GM19467 (cell line): ENCODE measurements at regions not wholly inside any gene's neighbourhood (a gene's known extent, or its start where the extent isn't known, plus 50 kb on each side); places are given as distances from the start of the nearest gene placed in this dataset.
A peak's percentile ranks its signal among the peaks of the same experiment; 100 is the strongest.
"Not testable (repeated sequence)": the region's sequence is repeated elsewhere in the genome, so short reads cannot be mapped to it uniquely, and the experiment has no call there.

Source experiments
- ATAC-seq: cut with Tn5 transposase; IDR thresholded peaks from one replicate; pipeline ENCODE4 v1.9.1; 2021; ENCODE audit warnings: mild to moderate bottlenecking, moderate library complexity; ENCODE audit not compliant: unreplicated experiment

DNA sequence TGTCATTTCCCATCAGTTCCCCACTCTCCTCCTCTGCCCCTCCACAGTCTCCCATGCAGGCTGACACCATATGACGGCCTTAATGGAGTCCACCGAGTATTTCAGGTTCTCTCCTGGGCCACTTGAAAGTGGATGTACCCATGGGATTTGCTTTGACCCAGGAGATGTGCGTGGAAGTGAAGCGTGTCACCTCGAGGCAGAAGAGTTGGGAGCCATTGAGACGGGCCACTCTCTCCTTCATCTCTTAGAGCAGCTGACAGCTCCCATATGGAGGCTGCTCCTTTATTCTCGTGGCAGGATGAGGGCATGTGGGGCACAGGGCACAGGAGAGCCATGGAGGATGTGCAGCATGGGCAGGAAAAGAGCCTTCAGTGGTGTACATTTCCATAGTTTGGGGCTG lies 144.7 kb upstream of the CRYM start:
- not testable (repeated sequence) for ATAC-seq

DNA sequence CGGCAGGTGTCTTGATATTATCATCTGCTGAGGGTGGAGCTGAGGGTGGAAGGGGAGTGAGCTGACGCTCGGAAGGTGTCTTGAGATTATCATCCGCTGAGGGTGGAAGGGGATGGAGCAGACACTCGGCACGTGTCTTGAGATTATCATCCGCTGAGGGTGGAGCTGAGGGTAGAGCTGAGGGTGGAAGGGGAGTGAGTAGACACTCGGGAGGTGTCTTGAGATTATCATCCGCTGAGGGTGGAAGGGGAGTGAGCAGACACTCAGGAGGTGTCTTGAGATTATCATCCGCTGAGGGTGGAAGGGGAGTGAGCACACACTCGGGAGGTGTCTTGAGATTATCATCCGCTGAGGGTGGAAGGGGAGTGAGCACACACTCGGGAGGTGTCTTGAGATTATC lies 126.6 kb upstream of the CRYM start:
- ATAC-seq = not testable (repeated sequence)

DNA sequence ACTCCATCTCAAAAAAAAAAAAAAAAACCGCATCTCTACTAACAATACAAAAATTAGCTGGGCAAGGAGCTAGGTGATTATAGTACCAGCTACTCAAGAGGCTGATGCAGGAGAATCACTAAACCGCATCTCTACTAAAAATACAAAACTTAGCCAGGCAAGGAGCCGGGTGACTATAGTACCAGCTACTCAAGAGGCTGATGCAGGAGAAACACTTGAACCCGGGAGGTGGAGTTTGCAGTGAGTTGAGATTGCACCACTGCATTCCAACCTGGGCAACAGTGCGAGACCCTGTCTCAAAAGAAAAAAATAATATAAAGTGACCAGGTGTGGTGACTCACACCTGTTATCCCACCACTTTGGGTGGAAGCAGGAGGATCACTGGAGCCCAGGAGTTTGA lies 119.8 kb upstream of the CRYM start:
- not testable (repeated sequence) for ATAC-seq

DNA sequence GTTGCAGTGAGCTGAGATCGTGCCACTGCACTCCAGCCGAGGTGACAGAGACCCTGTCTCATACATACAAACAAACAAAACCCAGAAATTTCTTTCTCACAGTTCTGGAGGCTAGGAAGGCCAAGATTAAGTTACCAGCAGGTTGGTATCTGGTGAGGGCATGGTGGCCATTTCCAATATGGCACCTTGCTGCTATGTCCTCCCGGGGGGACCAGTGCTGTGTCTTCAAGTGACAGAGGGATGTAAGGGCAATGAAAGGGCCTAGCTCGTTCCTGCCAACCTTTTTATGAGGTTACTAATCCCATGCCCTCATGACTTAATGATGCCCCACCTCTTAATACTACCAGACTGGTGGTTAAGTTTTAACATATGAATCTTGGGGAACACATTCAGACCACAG lies 118.5 kb upstream of the CRYM start:
- ATAC-seq = not testable (repeated sequence)

DNA sequence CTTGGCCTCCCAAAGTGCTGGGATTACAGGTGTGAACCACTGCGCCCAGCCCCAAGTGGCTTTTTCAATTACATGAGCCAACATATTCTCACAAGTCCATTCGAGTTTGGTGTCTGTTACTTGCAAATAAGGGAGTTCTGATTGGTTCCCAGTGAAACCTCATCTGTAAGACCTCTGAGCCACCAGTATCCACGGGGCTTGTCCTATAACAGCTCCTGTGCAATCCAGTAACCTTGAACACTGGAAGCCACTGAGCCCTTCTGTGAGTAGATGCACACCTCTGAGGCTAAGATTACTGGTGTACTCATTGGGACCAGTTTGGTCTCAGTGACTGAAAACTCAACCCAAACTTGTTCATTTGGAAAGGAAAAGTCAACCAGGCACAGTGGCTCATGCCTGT lies 112.5 kb upstream of the CRYM start:
- ATAC-seq = not testable (repeated sequence)

DNA sequence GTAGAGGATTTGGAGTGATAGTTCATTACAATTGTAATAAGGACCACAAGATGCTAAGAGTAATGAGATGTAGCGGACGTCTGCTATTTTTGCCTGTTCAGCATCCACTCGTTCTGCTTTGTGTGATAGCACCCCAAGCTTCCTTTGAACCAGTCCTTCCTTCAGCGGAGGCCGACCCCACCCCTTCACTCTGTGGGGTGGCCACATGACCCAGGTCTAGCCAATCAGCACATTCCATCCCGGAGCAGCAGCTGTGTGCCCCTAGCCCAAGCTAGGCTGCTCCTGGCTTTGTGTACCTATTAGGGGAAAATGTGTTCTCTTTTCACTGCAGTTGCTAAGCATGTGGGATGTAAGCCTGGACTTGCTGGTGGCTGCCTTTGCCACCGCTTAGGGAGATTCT lies 111.8 kb upstream of the CRYM start:
- ATAC-seq = not testable (repeated sequence)

DNA sequence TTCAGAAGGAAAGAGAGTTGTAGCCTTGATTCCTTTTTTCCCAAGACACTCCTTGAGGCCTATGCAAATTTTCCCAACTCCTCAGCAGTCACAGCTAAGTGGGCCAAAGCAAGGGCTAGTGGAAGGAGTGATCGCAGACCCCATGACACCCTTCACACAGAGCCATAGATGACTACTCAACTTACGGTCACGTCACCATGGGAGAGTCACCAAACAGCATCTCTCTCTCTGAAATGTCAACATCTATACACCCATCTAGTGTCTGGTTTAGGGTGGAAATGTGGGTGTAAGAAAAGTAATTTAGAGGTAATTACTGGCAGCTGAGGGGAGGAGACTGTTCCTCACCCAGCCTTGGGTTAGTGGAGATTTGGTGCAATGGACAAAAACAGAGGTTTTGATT lies 109.7 kb upstream of the CRYM start:
- not testable (repeated sequence) for ATAC-seq

DNA sequence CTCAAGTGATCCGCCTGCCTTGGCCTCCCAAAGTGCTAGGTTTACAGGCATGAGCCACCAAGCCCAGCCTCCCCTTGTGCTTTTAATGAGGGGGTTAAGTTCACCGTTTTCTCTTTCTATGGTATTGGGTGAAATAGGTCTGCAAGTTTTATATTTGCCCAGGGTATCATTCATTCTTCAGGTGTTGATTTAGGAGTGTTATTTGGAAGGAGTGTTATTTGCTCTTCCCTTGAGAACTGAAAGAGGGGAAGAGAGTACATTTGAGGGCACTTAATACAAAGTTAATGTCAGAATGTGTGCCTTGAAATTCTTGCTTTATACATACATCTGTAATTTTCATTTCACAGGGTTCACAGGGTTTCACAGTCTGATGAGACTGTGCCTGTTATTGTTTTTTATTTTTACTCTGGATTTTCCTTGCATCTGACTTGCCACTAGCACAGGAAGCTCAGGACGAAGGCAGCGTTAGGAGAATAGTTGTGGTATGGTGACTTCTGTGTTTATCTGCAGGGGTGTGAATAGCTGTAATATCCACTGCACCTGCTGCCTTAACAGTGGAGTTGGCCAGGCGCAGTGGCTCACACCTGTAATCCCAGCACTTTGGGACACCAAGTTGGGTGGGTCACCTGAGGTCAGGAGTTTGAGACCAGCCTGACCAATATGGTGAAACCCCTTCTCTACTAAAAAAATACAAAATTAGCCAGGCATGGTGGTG lies 108.3 kb upstream of the CRYM start:
- not testable (repeated sequence) for ATAC-seq

DNA sequence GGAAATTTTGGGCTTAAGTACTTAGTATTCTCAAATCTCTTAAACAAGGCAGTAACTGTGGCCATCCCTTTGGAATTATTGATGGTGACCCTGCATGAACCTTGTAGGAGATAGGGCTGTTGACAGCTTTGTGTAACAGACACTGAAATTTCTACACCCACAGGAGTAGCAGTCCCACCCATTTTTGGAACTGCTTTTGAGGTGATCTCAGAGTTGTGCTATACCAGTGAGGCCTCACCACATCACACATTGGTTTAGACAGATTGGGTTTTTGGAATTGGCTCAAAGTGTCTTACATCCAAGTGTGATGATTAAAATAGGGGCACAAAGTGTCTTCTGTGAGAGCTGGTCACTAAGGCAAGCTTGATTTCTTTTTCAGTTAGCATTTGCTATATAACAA lies 105.6 kb upstream of the CRYM start:
- not testable (repeated sequence) for ATAC-seq

DNA sequence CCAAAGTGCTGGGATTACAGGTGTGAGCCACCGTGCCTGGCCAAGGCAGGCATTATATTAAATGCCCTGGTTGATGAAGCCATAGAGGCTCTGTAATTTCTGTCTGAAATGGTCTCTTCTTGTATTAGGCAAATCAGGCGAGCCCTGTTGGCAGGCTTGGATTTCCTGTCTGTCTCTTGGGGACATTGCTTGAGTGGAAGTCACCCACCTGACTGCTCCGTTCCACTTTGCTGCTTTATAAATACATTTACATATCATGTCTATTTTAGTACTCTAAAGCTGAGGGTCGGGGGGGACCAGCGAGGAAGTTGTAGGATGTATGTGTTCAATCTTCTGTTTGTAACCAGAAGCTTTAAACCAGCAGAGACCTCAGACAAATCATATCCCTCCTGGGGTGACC lies 101.6 kb upstream of the CRYM start:
- ATAC-seq = peak; percentile 52

DNA sequence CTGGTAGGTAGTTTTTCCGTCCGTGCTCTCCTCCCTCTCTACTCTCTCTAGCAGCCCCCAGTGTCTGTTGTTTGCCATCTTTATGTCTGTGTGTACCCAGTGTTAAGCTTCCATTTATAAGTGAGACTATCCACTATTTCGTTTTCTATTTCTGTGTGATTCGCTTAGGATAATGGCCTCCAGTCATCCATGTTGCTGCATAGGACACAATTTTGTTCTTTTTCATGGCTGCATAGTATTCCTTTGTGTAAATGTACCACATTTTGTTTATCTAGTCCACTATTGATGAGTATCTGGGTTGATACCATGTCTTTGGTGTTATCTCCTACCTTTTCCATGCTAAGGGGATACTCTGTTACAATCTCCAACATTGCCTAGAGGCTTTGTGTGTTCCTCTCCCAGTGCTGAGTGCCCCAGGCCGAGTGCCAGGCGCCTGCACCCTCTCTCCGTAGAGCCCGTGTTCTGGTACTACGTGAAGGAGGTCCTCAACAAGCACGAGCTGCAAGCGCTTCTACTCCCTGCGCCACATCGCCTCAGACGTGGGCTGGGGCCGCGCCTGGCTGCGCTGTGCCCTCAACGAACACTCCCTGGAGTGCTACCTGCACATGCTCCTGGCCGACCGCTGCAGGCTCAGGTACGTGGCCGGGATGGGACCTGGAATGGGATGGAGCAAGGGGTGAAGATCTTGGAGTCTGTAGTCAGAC lies 98.3 kb upstream of the CRYM start:
- ATAC-seq = not testable (repeated sequence)

DNA sequence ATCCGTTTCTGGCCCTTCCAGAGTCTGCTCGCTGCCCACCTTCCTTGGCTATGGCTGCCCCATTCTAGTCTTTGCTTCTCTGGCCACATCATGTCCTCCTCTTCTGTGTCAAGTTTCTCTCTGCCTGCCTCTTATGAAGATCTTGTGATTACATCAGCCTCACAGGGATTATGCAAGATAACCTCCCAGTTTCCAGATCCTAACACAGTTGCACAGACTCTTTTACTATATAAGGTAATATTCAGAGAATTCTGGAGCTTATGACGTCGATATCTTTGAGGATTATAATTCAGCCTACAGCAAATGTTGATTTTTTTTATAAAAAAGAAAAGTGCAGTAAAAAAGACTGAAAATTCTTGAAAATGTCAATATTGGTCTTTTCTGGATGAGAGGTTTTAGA lies 97.2 kb upstream of the CRYM start:
- not testable (repeated sequence) for ATAC-seq

DNA sequence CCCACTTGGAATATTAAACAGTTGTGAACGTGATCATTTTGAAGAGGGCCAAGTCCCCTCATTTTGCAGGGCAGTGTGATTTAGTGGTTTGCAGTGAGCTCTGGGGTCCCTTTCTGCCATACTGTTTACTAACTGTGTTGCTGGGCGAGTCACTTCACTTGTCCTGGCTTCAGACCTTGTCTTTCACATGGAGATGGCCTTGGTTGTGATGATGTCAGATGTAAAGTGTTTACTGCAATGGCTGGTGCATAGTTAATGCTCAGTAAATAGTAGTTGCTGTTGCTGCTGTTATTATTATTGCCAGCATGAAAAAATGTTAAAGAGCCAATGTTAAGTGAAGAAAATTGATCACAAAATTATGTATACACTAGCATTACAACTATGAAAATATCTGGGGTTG lies 95.4 kb upstream of the CRYM start:
- ATAC-seq = not testable (repeated sequence)

DNA sequence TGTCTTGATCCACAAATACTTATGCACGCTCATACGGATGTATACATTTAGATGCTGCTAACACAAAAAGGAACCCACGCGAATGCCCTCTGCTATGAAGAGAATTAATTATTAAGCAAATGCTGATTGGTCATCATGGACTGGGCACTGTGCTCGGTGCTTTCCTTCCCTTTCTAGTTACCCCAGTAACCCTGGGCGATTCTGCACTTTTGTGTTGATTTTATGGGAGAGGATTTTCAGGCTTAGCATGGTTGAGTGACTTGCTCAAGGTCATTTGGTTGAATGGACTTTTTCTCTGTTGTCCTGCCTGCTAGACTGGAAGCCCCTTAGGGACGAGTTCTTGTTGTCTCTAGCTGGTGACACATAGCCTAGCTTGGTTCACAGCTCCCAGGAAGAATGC lies 94.8 kb upstream of the CRYM start:
- ATAC-seq = not testable (repeated sequence)

DNA sequence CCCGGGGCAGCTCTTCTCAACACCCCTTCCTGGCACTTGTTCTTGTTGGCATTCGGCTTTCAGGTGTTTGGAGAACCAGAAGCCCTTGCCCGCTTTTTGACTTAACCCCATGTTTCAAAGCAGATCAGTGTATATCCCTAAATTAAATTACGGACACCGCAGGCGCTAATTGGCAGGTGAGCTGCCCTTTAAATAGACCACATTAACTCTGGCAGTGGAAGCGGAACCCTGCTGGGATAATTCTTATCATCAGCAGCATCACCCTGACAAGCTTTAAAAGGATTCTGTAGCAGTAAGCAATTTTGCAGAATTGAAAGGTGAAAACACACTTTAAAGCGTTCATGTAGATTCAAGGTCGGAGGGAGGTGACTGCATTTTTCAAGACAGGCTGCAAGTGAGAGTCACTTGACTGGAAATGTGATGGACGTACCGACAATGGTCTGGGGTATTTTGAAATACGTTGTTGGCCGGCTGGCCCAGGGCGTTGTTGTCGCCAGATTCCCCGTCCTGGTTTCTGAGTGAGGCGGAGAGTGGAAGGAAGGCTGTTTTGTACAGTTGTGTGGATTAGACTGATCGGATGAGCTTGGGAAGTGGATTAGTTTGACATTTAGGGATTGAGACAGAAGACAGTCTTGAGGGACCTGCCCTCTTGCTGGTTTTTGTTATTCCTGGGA lies 94.2 kb upstream of the CRYM start:
- ATAC-seq = not testable (repeated sequence)

DNA sequence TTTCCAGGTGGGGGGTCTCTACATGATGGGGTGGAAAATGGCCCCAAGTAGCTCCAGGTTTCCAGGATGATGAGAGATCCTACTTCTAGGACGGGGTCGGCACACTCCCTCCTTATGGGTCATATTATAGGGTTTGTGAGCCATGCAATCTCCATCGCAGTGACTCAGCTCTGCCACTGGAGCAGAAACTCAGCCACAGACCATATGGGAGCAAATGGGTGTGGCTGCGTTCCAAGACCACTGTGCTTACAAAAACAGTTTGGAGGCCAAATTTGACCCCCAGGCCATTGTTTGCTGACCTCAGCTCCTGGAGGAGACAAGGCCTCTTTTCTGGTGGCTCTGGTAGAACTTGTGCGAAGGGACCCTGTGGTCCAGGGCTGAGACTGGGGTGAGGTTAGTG lies 92.7 kb upstream of the CRYM start:
- not testable (repeated sequence) for ATAC-seq

DNA sequence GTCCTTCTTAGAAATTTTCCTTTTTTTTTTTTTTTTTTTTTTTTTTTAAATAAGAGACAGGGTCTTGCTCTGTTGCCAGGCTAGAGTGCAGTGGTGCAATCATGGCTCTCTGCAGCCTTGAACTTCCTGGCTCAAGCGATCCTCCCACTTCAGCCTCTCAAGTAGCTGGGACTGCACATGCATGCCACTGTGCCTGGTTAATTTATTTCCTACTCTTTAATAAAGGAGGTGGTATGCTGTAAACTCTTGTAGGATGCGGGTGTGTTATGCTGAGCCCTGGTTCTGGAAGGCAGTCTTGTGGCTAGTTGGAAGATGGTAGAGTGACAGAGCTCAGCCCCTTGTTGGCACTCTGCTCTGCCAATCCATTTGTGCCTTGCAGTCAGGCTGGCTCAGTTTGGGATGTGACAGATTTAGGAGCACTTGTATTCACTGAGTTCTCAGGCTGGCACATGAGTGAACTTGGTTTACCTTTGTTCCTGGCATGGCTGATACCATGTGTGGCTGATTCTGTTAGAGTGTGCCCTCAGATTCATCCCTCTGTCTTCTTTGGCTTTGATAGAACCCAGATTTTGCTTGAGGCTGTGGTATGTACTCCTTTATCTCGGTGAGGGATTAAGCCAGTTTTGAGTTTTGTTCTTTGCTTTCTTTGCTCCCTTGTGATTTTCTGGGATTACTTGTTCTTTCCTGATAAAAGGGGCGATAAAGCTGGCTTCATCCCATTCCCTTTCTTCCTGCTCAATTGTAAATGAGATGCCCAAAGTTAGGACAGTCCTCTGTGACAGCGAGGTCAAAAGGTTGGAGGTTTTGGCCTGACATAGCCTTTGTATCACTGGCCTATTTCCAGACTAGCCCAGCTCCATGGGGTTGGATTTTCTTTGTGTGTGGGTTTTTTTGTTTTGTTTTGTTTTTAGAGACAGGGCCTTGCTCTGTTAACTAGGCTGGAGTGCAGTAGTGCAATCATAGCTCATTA lies 91.2 kb upstream of the CRYM start:
- ATAC-seq = not testable (repeated sequence)

DNA sequence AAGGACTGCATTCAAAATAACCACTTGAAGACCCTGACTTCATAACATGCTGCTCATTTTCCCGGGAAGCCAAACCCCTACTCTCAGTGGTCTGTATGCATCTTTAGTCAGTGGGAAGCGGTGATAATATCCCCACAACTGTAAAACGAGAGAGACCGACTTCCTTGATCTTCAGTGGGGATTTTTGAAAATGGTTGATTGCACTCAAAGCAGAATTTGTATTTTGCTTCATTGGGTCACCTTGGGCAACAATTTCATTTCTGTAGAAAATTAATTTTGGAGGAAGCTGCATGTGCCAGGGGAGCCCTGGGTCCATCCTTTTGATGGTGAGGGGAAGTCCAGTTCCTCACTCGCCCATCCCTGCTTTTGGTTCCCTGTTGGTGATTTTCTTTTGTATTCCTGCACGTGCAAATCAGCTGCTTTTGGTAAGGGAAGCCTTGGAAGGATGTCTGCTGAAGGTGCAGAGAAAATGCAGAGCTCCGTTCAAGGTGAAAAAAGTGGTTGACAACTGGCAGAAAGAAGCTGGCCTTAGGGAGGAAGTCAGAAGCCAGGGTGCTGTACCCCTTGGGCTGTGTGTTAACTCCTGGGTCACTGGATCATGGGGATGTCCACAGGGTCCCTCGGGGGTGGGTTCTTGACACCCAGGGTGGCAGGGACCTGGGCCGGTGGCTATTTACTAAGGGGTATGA lies 89.8 kb upstream of the CRYM start:
- not testable (repeated sequence) for ATAC-seq

DNA sequence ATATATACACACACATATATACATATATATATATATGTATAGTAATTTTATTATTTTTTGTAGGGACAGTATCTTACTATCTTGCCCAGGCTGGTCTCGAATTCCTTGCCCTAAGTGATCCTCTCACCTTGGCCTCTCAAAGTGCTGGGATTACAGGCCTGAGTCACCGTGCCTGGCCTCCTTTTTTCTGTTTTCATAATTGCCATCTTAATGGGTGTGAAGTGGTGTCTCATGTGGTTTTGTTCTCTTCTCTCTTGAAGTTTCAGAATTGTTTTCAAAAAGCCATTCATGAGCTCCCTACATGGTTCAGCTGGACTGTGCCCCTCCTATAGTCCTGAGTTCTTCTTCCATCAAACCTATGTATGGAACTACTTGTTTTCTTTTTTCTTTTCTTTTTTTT lies 88.9 kb upstream of the CRYM start:
- ATAC-seq = not testable (repeated sequence)

DNA sequence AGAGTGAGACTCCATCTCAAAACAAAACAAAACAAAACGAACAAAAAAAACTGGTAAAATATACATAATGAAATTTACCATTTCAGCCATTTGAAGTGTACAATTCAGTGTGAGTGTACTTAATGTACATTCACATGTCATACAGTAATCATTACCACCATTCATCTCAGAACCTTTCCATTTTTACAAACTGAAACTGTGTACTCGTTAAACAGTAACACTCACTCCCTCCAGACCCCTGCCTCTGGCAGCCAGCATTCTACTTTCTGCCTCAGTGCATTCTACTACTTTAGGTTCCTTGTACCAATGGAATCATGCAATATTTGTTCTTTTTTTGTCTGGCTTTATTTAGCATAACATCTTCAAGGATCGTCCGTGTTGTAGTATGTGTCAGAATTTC lies 87.5 kb upstream of the CRYM start:
- ATAC-seq = not testable (repeated sequence)
